ENCODE measurements at regions not wholly inside any gene's neighbourhood (a gene's known extent, or its start where the extent isn't known, plus 50 kb on each side); places are given as distances from the start of the nearest gene placed in this dataset.

GRCh38 chr10:45075826-45076380, 75.2 kb downstream of the ZNF22 start:
- intact Hi-C loops (cut with DNase I) = no loop called here
- no peaks in the 10 kb centered on the region for H3K4me1 ChIP-seq (replicated peaks)

GRCh38 chr10:45076891-45077290, 76.2 kb downstream of the ZNF22 start:
- Histone ChIP-seq H3K36me3 (no peaks in the 10 kb centered on the region), H3K4me1 (replicated peaks) (no peaks in the 10 kb centered on the region), H3K9me3 (no peaks in the 10 kb centered on the region), H3K4me3 (no peak overlapping the region), H3K27ac (no peak overlapping the region), H3K27me3 (replicated peaks; ENCODE audit: insufficient read depth) (no peaks in the 10 kb centered on the region)
- DNase-seq (ENCODE audit: low spot score) = no peak
- TF ChIP-seq CTCF (IDR thresholded peaks at IDR 0.05) (no peak), POLR2AphosphoS5 (IDR thresholded peaks at IDR 0.05) (no peak), POLR2A (IDR thresholded peaks at IDR 0.05) (no peak)
- intact Hi-C loops (cut with DNase I) = no loop called here
- WGBS = 12% methylated on average over 6 of the region's 6 CpGs

More at GRCh38 chr10:45075826-45076380, 75.2 kb downstream of the ZNF22 start:
- H3K4me3 ChIP-seq = no peak overlapping the region
- H3K9me3 ChIP-seq = no peaks in the 10 kb centered on the region
- TF ChIP-seq POLR2A (IDR thresholded peaks at IDR 0.05) = no peak
- H3K27me3 ChIP-seq (replicated peaks; ENCODE audit: insufficient read depth) = no peaks in the 10 kb centered on the region
- no peaks in the 10 kb centered on the region for H3K36me3 ChIP-seq
- no peak overlapping the region for H3K27ac ChIP-seq
- DNase-seq (ENCODE audit: low spot score) = no peak
- 59% methylated on average over 6 of the region's 6 CpGs for WGBS

GRCh38 chr10:45080331-45080730, 79.6 kb downstream of the ZNF22 start:
- intact Hi-C loops (cut with DNase I) = no loop called here
- no peaks in the 10 kb centered on the region for H3K36me3 ChIP-seq
- no peaks in the 10 kb centered on the region for H3K4me1 ChIP-seq (replicated peaks)
- H3K4me3 ChIP-seq = no peak overlapping the region
- TF ChIP-seq POLR2AphosphoS5 (IDR thresholded peaks at IDR 0.05) = no peak
- TF ChIP-seq POLR2A (IDR thresholded peaks at IDR 0.05) = no peak
- no peak for TF ChIP-seq CTCF (IDR thresholded peaks at IDR 0.05)
- no peak for DNase-seq (ENCODE audit: low spot score)
- WGBS = 63% methylated on average over 3 of the region's 3 CpGs
- no peaks in the 10 kb centered on the region for H3K27me3 ChIP-seq (replicated peaks; ENCODE audit: insufficient read depth)
- H3K9me3 ChIP-seq = no peaks in the 10 kb centered on the region
- no peak overlapping the region for H3K27ac ChIP-seq

- H3K9me3 ChIP-seq = no peaks in the 10 kb centered on the region
- DNase-seq (ENCODE audit: low spot score) = no peak
Observed at GRCh38 chr10:45082176-45082575, 81.5 kb downstream of the ZNF22 start.

GRCh38 chr10:45091968-45092367, 91.2 kb downstream of the ZNF22 start:
- no peak for DNase-seq (ENCODE audit: low spot score)
- H3K4me3 ChIP-seq = no peak overlapping the region
- WGBS = 69% methylated on average over 5 of the region's 5 CpGs
- no peak overlapping the region for H3K27ac ChIP-seq
- no peaks in the 10 kb centered on the region for H3K9me3 ChIP-seq
- H3K4me1 ChIP-seq (replicated peaks) = no peaks in the 10 kb centered on the region
- no peaks in the 10 kb centered on the region for H3K36me3 ChIP-seq
- no peaks in the 10 kb centered on the region for H3K27me3 ChIP-seq (replicated peaks; ENCODE audit: insufficient read depth)
- TF ChIP-seq CTCF (IDR thresholded peaks at IDR 0.05) (no peak), POLR2AphosphoS5 (IDR thresholded peaks at IDR 0.05) (no peak), POLR2A (IDR thresholded peaks at IDR 0.05) (no peak)
- intact Hi-C loops (cut with DNase I) = no loop called here

More at GRCh38 chr10:45082176-45082575, 81.5 kb downstream of the ZNF22 start:
- intact Hi-C loops (cut with DNase I) = no loop called here
- TF ChIP-seq CTCF (IDR thresholded peaks at IDR 0.05) (no peak), POLR2A (IDR thresholded peaks at IDR 0.05) (no peak), POLR2AphosphoS5 (IDR thresholded peaks at IDR 0.05) (no peak)
- Histone ChIP-seq H3K27me3 (replicated peaks; ENCODE audit: insufficient read depth) (no peaks in the 10 kb centered on the region), H3K27ac (no peak overlapping the region), H3K4me3 (no peak overlapping the region), H3K36me3 (no peaks in the 10 kb centered on the region), H3K4me1 (replicated peaks) (no peaks in the 10 kb centered on the region)
- WGBS = 94% methylated on average over 1 of the region's 1 CpG
